GM23248 (cell line): ENCODE measurements at regions not wholly inside any gene's neighbourhood (a gene's known extent, or its start where the extent isn't known, plus 50 kb on each side); places are given as distances from the start of the nearest gene placed in this dataset.

Source experiments
- EZH2 ChIP-seq: fragments of 200-600 bp; sonication (generic); IDR thresholded peaks from 2 replicates; pipeline ENCODE4 v1.6.1; 2018; ENCODE audit warnings: antibody characterized with exemption, mild to moderate bottlenecking; ENCODE audit not compliant: insufficient read depth, poor library complexity, severe bottlenecking
- EZH2phosphoT487 ChIP-seq: fragments of 200-600 bp; sonication (generic); IDR thresholded peaks from 2 replicates; pipeline ENCODE4 v1.6.1; 2018; ENCODE audit warnings: antibody characterized with exemption, moderate library complexity, mild to moderate bottlenecking, low read depth; ENCODE audit not compliant: insufficient read depth

GRCh38 chr4:110737931-110738330 lies 115.1 kb upstream of the PITX2 start:
- no peak for TF ChIP-seq EZH2
- no peak for TF ChIP-seq EZH2phosphoT487
